ENCODE measurements at regions not wholly inside any gene's neighbourhood (a gene's known extent, or its start where the extent isn't known, plus 50 kb on each side); places are given as distances from the start of the nearest gene placed in this dataset.

- no peak for TF ChIP-seq CTCF (IDR thresholded peaks at IDR 0.05; ENCODE audit: low read depth, low read length, missing control alignments)
- no peak overlapping the region for H3K4me3 ChIP-seq (ENCODE audit: low read depth, low read length)
- no peak for DNase-seq (ENCODE audit: low read depth)
These were observed 114.3 kb downstream of the ASCL4 start for GRCh38 chr12:107888789-107889188.

- H3K4me3 ChIP-seq (ENCODE audit: low read depth, low read length): no peak overlapping the region
- no peak for DNase-seq (ENCODE audit: low read depth)
- TF ChIP-seq CTCF (IDR thresholded peaks at IDR 0.05; ENCODE audit: low read depth, low read length, missing control alignments): peak; percentile 59
These were observed 117.5 kb downstream of the ASCL4 start for GRCh38 chr12:107891967-107892366.

GRCh38 chr12:107894589-107894988 is 120.1 kb downstream of the ASCL4 start:
- no peak for DNase-seq (ENCODE audit: low read depth)
- TF ChIP-seq CTCF (IDR thresholded peaks at IDR 0.05; ENCODE audit: low read depth, low read length, missing control alignments): no peak
- H3K4me3 ChIP-seq (ENCODE audit: low read depth, low read length): no peak overlapping the region

GRCh38 chr12:107895966-107896365 is 121.5 kb downstream of the ASCL4 start:
- no peak for DNase-seq (ENCODE audit: low read depth)
- no peak overlapping the region for H3K4me3 ChIP-seq (ENCODE audit: low read depth, low read length)
- no peak for TF ChIP-seq CTCF (IDR thresholded peaks at IDR 0.05; ENCODE audit: low read depth, low read length, missing control alignments)

- H3K4me3 ChIP-seq (ENCODE audit: low read depth, low read length): no peak overlapping the region
- DNase-seq (ENCODE audit: low read depth): no peak
- no peak for TF ChIP-seq CTCF (IDR thresholded peaks at IDR 0.05; ENCODE audit: low read depth, low read length, missing control alignments)
These were observed 126.1 kb downstream of the ASCL4 start for GRCh38 chr12:107900588-107900987.

GRCh38 chr12:107903341-107904061 is 129.0 kb downstream of the ASCL4 start:
- peak overlapping the region; percentile 58 for H3K4me3 ChIP-seq (ENCODE audit: low read depth, low read length)
- no peak for TF ChIP-seq CTCF (IDR thresholded peaks at IDR 0.05; ENCODE audit: low read depth, low read length, missing control alignments)
- peak; percentile 61 for DNase-seq (ENCODE audit: low read depth)

- TF ChIP-seq CTCF (IDR thresholded peaks at IDR 0.05; ENCODE audit: low read depth, low read length, missing control alignments): no peak
- DNase-seq (ENCODE audit: low read depth): no peak
- no peak overlapping the region for H3K4me3 ChIP-seq (ENCODE audit: low read depth, low read length)
These were observed 132.2 kb downstream of the ASCL4 start for GRCh38 chr12:107906707-107907106.

Data from GM12864 (cell line).